Heart right ventricle (tissue), 16 donors: ENCODE measurements at regions not wholly inside any gene's neighbourhood (a gene's known extent, or its start where the extent isn't known, plus 50 kb on each side); places are given as distances from the start of the nearest gene placed in this dataset.

Source experiments
- ATAC-seq, 8 donors: fragments of 200-7000 bp; cut with Tn5 transposase; one replicate each; pipeline ENCODE4 v1.9.1; 2020; ENCODE audit warnings: mild to moderate bottlenecking in 8 of 8, moderate library complexity in 8 of 8, moderate number of reproducible peaks in 1 of 8
- DNase-seq, 2 donors: peaks; one replicate each; pipeline ENCODE4 v3.0.0-alpha.2; 2020
- H3K27ac ChIP-seq, 10 donors: fragments of 200-600 bp; sonication (generic) in 2 of 10; one replicate each; pipeline versions ENCODE4 v1.5.0 to v1.8.0; 2020 to 2022; ENCODE audit warnings: mild to moderate bottlenecking in 3 of 10
- H3K27me3 ChIP-seq, 7 donors: fragments of 200-600 bp; one replicate each; pipeline ENCODE4 v1.8.0; 2021 to 2022; ENCODE audit warnings: mild to moderate bottlenecking in 2 of 7
- H3K36me3 ChIP-seq, 9 donors: fragments of 200-600 bp; sonication (generic) in 1 of 9; one replicate each; pipeline versions ENCODE4 v1.5.0 to v1.8.0; 2020 to 2022; ENCODE audit warnings: mild to moderate bottlenecking in 2 of 9
- H3K4me1 ChIP-seq, 9 donors: fragments of 200-600 bp; sonication (generic) in 1 of 9; one replicate each; pipeline versions ENCODE4 v1.5.0 to v1.8.0; 2020 to 2022; ENCODE audit warnings: mild to moderate bottlenecking in 4 of 9
- H3K4me3 ChIP-seq, 10 donors: fragments of 200-600 bp; sonication (generic) in 2 of 10; one replicate each; pipeline versions ENCODE4 v1.5.0 to v1.8.0; 2020 to 2022; ENCODE audit warnings: mild to moderate bottlenecking in 7 of 10, moderate library complexity in 2 of 10
- H3K9me3 ChIP-seq, 11 donors: fragments of 200-600 bp in 10 of 11; sonication (generic) in 2 of 11; one replicate each; pipeline versions ENCODE4 v1.5.0 to v1.8.0; 2013 to 2022; ENCODE audit warnings: mild to moderate bottlenecking in 2 of 11, control low read depth in 1 of 11, moderate library complexity in 1 of 11
- WGBS, 2 donors: extraction: QIAGEN DNeasy Blood & Tissue Kit; methylation state at CpG; one replicate each; pipeline ENCODE4 v1.1.7; 2013; ENCODE audit warnings: inconsistent platforms in 1 of 2; 5-methylcytosine and 5-hydroxymethylcytosine counted together
- intact Hi-C, 10 donors: fragments of 100-400 bp; cut with DNase I; formaldehyde crosslinking; loops; one replicate each; pipeline versions ENCODE4 v1.11.1 to v1.14.2; 2022
- TF ChIP-seq, protein P1 (sequence below), 9 donors: fragments of 200-600 bp; sonication (generic) in 2 of 9; IDR thresholded peaks; one replicate each; pipeline versions ENCODE4 v1.5.0 to v1.8.0; 2021 to 2022; ENCODE audit warnings: antibody characterized with exemption in 9 of 9, mild to moderate bottlenecking in 5 of 9, moderate library complexity in 1 of 9
- donor health status: Arrhythmogenic right ventricular cardiomyopathy.
- donor health status: ischemic (EF 13 %, LVEDD 7.1; RV severe dilation, severe dysfunction).
- donor health status: healthy with polysubstance abuse.
- donor health status: DM: no; HTN: yes; CAD: no.
- donor health status: DM: no; HTN: no; CAD: no.
- donor health status: ischemic (EF 25% LVEDD 6.9; RV normal size, moderate dysfunction).
- donor health status: ischemic (EF 25% LVEDD 5.7; RV mildly dilated, moderate dysfunction).
- donor health status: healthy.
- donor health status: DM: yes; HTN: yes; CAD: no.
- donor health status: Ischemic cardiomyopathy.
- donor health status: ischemic (EF 35%, LVEDD 5.7; RV mildly dilated, moderate dysfunction).
- donor health status: nonischemic (EF 11% LVEDD 7.7; RV severe dilation, severe dysfunction).
- donor health status: DM: yes; HTN: yes; CAD: no.
- donor health status: PGD.
- donor health status: ischemic (EF 29% LVEDD 5.4; RV normal size, mild dysfunction).
- donor health status: nonischemic (EF 23%, LVEDD 6.1; RV moderate dilation, normal function).

- H3K4me1 ChIP-seq, result no peaks in the 10 kb centered on the region
- no peak overlapping the region for H3K4me3 ChIP-seq
- DNase-seq, result no peak
- no peak overlapping the region for H3K27ac ChIP-seq
- no peaks in the 10 kb centered on the region for H3K27me3 ChIP-seq
- TF ChIP-seq, protein P1, sequence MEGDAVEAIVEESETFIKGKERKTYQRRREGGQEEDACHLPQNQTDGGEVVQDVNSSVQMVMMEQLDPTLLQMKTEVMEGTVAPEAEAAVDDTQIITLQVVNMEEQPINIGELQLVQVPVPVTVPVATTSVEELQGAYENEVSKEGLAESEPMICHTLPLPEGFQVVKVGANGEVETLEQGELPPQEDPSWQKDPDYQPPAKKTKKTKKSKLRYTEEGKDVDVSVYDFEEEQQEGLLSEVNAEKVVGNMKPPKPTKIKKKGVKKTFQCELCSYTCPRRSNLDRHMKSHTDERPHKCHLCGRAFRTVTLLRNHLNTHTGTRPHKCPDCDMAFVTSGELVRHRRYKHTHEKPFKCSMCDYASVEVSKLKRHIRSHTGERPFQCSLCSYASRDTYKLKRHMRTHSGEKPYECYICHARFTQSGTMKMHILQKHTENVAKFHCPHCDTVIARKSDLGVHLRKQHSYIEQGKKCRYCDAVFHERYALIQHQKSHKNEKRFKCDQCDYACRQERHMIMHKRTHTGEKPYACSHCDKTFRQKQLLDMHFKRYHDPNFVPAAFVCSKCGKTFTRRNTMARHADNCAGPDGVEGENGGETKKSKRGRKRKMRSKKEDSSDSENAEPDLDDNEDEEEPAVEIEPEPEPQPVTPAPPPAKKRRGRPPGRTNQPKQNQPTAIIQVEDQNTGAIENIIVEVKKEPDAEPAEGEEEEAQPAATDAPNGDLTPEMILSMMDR (IDR thresholded peaks at IDR 0.05), result no peak
- intact Hi-C loops, result no loop called here
- no peak for ATAC-seq
- peaks cover 0 to 45% (median 0%) of the 10 kb centered on the region in 11 donors for H3K9me3 ChIP-seq
- H3K36me3 ChIP-seq, result no peaks in the 10 kb centered on the region
These were observed 2076.0 kb upstream of the CDH9 start for GRCh38 chr5:29114331-29114768.

DNA sequence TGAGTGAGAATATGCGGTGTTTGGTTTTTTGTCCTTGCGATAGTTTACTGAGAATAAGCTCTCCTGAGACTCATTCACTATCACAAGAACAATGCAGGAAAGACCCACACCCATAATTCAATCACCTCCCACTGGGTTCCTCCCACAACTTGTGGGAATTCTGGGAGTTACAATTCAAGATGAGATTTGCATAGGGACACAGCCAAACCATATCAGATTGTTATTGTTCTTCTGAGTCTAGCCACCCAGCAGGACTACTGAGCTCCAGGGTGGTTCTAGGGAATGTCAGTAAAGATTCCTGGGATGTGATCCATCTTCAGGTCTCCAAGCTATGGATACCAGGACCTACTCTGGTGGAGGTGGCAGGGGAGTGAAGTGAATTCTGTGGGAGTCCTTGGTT lies 2075.1 kb upstream of the CDH9 start:
- intact Hi-C loops, result no loop called here

DNA sequence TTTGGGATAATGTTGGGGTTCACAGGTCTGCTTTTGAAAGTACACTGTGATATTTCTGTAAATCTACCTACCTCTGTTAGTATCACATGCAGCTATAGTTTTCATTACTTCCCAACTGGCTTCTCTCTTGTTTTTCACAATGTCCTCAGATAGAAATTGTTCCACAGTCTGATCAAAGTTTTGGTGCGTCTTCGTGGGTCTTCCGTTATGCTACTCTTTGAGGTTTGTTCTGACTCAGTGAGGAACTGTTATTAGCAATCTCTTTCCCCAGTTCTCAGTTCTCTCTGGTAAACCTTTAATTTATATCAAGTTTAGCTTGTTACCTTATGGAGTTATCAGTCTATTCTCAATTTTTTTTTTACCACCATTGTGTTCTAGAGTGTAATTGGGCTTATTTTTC lies 2061.2 kb upstream of the CDH9 start:
- H3K4me3 ChIP-seq, result no peak overlapping the region
- TF ChIP-seq, protein P1 (IDR thresholded peaks at IDR 0.05), result no peak
- H3K9me3 ChIP-seq, result peaks cover 0 to 12% (median 0%) of the 10 kb centered on the region in 11 donors
- no peaks in the 10 kb centered on the region for H3K4me1 ChIP-seq
- no peak for DNase-seq
- H3K27ac ChIP-seq, result no peak overlapping the region
- no peaks in the 10 kb centered on the region for H3K36me3 ChIP-seq
- no peak for ATAC-seq
- H3K27me3 ChIP-seq, result no peaks in the 10 kb centered on the region
- 90 to 94% methylated on average over 3 of the region's 3 CpGs for WGBS, 2 donors
- intact Hi-C loops, result no loop called here

More for the DNA sequence above, 2075.1 kb upstream of the CDH9 start:
- TF ChIP-seq, protein P1 (IDR thresholded peaks at IDR 0.05), result no peak
- no peaks in the 10 kb centered on the region for H3K36me3 ChIP-seq
- ATAC-seq (no peak), DNase-seq (no peak)
- H3K9me3 ChIP-seq, result peaks cover 0 to 49% (median 0%) of the 10 kb centered on the region in 11 donors
- no peaks in the 10 kb centered on the region for H3K4me1 ChIP-seq
- H3K27ac ChIP-seq, result no peak overlapping the region
- 89 to 90% methylated on average over 2 of the region's 2 CpGs for WGBS, 2 donors
- no peak overlapping the region for H3K4me3 ChIP-seq
- H3K27me3 ChIP-seq, result no peaks in the 10 kb centered on the region

DNA sequence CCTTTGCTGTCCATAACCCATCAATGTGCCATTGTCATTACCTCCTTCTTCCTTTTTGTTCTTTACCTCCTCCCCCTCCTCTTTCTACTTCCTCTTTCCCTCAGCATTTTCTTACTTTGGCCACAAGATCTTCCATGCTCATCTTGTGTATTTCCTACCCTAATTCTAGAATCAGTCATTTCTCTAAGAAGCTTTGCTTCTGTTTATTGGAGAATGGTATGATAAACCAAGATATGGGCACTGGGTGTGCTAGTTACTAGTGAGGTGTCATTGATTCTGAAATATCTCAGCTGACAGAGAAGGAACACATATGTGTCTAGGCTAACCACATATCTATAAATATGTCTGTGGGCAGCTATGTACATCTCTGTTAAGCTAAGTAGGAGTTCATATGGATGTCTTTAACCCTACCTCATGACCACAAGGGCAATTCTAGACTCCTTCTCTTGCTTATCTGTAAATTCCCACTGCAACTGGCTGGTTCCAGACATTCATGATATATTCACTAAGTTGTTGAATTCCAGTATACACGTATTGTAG lies 2051.3 kb upstream of the CDH9 start:
- H3K4me3 ChIP-seq, result no peak overlapping the region
- intact Hi-C loops, result no loop called here

More for the DNA sequence above, 2051.3 kb upstream of the CDH9 start:
- Histone ChIP-seq H3K9me3 (peaks cover 0 to 7% (median 0%) of the 10 kb centered on the region in 11 donors), H3K36me3 (no peaks in the 10 kb centered on the region), H3K27ac (no peak overlapping the region), H3K4me1 (no peaks in the 10 kb centered on the region), H3K27me3 (no peaks in the 10 kb centered on the region)
- ATAC-seq (no peak), DNase-seq (no peak)
- WGBS, 2 donors, result 41 to 47% methylated on average over 1 of the region's 1 CpG
- TF ChIP-seq, protein P1 (IDR thresholded peaks at IDR 0.05), result no peak
